Karpas-422 (cell line): ENCODE measurements at regions not wholly inside any gene's neighbourhood (a gene's known extent, or its start where the extent isn't known, plus 50 kb on each side); places are given as distances from the start of the nearest gene placed in this dataset.
"Not testable (repeated sequence)": the region's sequence is repeated elsewhere in the genome, so short reads cannot be mapped to it uniquely, and the experiment has no call there.

ENCODE experiments used
- DNase-seq: peaks from one replicate; pipeline ENCODE4 v3.0.0-alpha.2; 2015
- H2AFZ ChIP-seq: fragments of 200-600 bp; sonication (generic); 2 replicates; pipeline ENCODE4 v1.6.1; 2014; ENCODE audit warnings: antibody characterized with exemption, low read length, mixed read lengths
- H3K27ac ChIP-seq: fragments of 200-600 bp; sonication (generic); 2 replicates; pipeline ENCODE4 v1.5.1; 2014; ENCODE audit warnings: mild to moderate bottlenecking, low read length, moderate library complexity
- H3K27me3 ChIP-seq: fragments of 200-600 bp; sonication (generic); 2 replicates; pipeline ENCODE4 v1.6.1; 2014; ENCODE audit warnings: low read length, mixed read lengths
- H3K36me3 ChIP-seq: fragments of 200-600 bp; sonication (generic); 2 replicates; pipeline ENCODE4 v1.6.1; 2014; ENCODE audit warnings: low read length, mixed read lengths; ENCODE audit not compliant: insufficient read depth
- H3K4me1 ChIP-seq: fragments of 200-600 bp; sonication (generic); 2 replicates; pipeline ENCODE4 v1.6.1; 2014; ENCODE audit warnings: mild to moderate bottlenecking, low read length, mixed read lengths
- H3K4me2 ChIP-seq: fragments of 200-600 bp; sonication (generic); 2 replicates; pipeline ENCODE4 v1.6.1; 2014; ENCODE audit warnings: low read length, low read depth, mild to moderate bottlenecking; ENCODE audit not compliant: poor library complexity, severe bottlenecking
- H3K4me3 ChIP-seq: fragments of 200-600 bp; sonication (generic); 2 replicates; pipeline ENCODE4 v1.5.1; 2014; ENCODE audit warnings: mild to moderate bottlenecking, antibody characterized with exemption, low read length, mixed read lengths
- H3K79me2 ChIP-seq: fragments of 200-600 bp; sonication (generic); 2 replicates; pipeline ENCODE4 v1.6.1; 2014; ENCODE audit warnings: mild to moderate bottlenecking, low read length, mixed read lengths
- H3K9ac ChIP-seq: fragments of 200-600 bp; sonication (generic); 2 replicates; pipeline ENCODE4 v1.6.0; 2014; ENCODE audit warnings: low read length
- H3K9me2 ChIP-seq: fragments of 200-600 bp; sonication (generic), shearing (Covaris generic); replicated peaks from 2 replicates; pipeline ENCODE4 v1.6.0; 2014; ENCODE audit warnings: mild to moderate bottlenecking, low read length, moderate library complexity; ENCODE audit not compliant: insufficient read depth
- H3K9me3 ChIP-seq: fragments of 300-700, 200-600 bp; sonication (generic); 2 replicates; pipeline ENCODE4 v1.6.1; 2014; ENCODE audit warnings: low read length, mixed read lengths
- H4K20me1 ChIP-seq: fragments of 200-600 bp; sonication (generic); 2 replicates; pipeline ENCODE4 v1.6.1; 2014; ENCODE audit warnings: mild to moderate bottlenecking, antibody characterized with exemption, low read length, low read depth; ENCODE audit not compliant: insufficient read depth

DNA sequence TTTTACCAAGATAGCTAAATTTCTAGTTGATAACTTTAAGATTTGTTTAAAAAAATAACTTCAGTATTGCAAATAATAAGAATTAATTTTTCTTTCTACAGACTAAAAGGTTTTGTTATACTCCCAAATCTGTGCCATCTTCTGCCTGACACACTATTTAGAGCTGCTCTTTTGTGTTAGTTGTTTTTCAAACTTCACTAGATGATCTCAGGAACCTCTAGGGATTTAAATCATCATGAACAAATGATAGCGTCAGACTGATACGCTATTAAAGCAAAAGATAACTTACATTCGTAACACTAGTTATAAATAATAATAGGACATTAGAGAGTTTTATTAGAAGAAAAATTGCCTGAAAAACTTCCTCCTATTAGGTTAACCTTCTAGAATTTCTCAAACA is 243.1 kb upstream of the CXADR start:
- Histone ChIP-seq H3K27ac (no peak overlapping the region), H3K27me3 (no peaks in the 10 kb centered on the region), H3K36me3 (no peaks in the 10 kb centered on the region), H3K9me2 (no peaks in the 10 kb centered on the region), H3K4me1 (no peaks in the 10 kb centered on the region), H2AFZ (no peak overlapping the region), H3K79me2 (no peaks in the 10 kb centered on the region), H3K4me3 (no peak overlapping the region), H3K9me3 (peaks cover 12% of the 10 kb centered on the region; the same call in 1 of the 2 replicates), H3K4me2 (no peak overlapping the region), H4K20me1 (no peaks in the 10 kb centered on the region), H3K9ac (no peak overlapping the region)
- DNase-seq, result no peak

DNA sequence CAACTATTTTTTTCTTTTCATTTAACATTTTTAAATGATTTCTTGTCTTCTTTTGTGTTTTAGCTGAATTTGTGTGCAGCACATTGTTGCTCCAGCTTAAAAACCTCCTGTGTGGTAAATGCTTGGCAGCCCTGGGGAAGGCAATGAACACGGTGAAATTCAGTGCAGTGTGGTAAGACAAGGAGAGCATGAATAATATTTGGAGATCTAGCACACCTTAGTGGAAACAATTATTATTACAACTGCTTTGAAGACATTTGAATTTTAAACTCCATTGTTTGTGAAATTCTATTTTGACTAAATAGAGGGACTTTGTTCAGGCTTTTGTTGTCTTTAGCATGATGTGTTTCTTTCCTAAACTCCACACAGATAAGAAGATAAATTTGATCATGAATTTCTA is 242.6 kb upstream of the CXADR start:
- no peak overlapping the region for H2AFZ ChIP-seq
- peak; percentile 56 for DNase-seq
- no peaks in the 10 kb centered on the region for H3K79me2 ChIP-seq
- no peaks in the 10 kb centered on the region for H3K9me2 ChIP-seq
- H3K36me3 ChIP-seq, result no peaks in the 10 kb centered on the region
- H3K4me2 ChIP-seq, result no peak overlapping the region
- H3K27ac ChIP-seq, result no peak overlapping the region
- H3K9me3 ChIP-seq, result peaks cover 12% of the 10 kb centered on the region; the same call in 1 of the 2 replicates
- H3K4me3 ChIP-seq, result no peak overlapping the region
- H3K9ac ChIP-seq, result no peak overlapping the region
- no peaks in the 10 kb centered on the region for H3K4me1 ChIP-seq
- no peaks in the 10 kb centered on the region for H4K20me1 ChIP-seq
- no peaks in the 10 kb centered on the region for H3K27me3 ChIP-seq

DNA sequence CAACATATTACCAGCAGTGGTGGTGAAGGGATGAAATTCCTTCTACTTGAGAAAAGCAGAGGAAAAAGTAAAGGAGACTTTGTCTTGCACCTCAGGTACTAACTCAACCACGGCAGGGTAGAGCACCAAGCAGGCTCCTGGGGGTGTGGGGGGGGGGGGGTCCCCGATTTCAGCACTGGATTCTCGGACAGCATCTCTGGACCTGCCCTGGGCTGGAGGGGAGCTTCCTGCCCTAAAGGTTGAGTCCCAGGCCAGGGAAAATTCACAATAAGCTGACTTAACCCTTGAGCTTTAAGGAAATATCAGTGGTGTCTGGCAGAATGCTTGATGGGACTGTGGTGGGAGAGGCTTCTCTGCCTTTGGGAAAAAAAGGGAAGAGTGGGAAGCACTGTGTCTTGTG is 233.2 kb upstream of the CXADR start:
- Histone ChIP-seq H3K27me3 (no peaks in the 10 kb centered on the region), H3K4me3 (no peak overlapping the region), H2AFZ (no peak overlapping the region), H3K9me2 (no peaks in the 10 kb centered on the region), H3K36me3 (no peaks in the 10 kb centered on the region), H4K20me1 (no peaks in the 10 kb centered on the region), H3K9me3 (peaks cover 15% of the 10 kb centered on the region), H3K27ac (no peak overlapping the region), H3K4me2 (no peak overlapping the region), H3K79me2 (no peaks in the 10 kb centered on the region), H3K9ac (no peak overlapping the region), H3K4me1 (no peaks in the 10 kb centered on the region)
- no peak for DNase-seq

DNA sequence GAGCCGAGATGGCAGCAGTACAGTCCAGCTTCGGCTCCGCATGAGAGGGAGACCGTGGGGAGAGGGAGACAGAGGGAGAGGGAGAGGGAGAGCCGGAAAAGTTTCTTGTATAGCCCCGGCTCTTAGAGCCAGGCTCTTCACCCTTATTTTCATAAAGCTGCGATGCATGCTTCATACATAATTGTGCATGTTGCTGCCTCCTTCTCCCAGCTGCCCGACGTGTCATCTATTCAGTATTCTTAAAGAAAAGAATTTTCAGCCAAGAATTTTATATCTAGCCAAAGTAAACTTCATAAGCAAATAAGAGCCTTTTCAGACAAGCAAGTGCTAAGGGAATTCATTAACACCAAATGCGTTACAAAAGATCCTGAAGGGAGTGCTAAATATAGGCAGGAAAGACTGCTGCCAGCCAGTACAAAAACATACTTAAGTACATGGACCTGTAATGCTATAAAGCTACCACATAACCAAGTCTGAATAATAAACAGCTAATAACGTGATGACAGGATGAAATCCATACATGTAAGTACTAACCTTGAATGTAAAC is 219.8 kb upstream of the CXADR start:
- not testable (repeated sequence) for H3K4me1 ChIP-seq, DNase-seq, H3K79me2 ChIP-seq, H3K9ac ChIP-seq, H3K4me3 ChIP-seq, H3K4me2 ChIP-seq, H3K36me3 ChIP-seq, H3K27ac ChIP-seq, H3K27me3 ChIP-seq, H4K20me1 ChIP-seq, H2AFZ ChIP-seq, H3K9me2 ChIP-seq, H3K9me3 ChIP-seq

DNA sequence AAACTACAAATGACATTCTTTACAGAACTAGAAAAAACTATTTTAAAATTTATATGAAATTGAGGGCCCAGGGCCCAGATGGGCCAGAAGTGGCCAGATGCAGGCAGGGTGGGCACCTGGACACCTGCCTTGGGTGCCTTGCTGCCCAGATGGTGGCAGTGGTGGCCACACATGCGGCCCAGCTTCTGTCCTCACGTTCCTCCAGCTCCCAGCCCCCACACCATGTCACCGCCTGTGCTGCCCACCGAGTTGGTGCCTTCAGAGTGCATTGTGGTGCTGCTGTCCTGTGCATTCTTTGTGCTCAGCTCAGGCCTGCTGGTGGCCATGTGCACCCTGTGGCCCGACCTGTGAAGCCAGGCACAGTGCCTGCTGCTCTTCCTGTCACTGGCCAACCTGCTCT is 216.8 kb upstream of the CXADR start:
- no peaks in the 10 kb centered on the region for H3K27me3 ChIP-seq
- peaks cover 2% of the 10 kb centered on the region for H3K9me3 ChIP-seq
- H3K27ac ChIP-seq, result no peak overlapping the region
- H3K36me3 ChIP-seq, result no peaks in the 10 kb centered on the region
- H3K79me2 ChIP-seq, result no peaks in the 10 kb centered on the region
- no peak for DNase-seq
- no peak overlapping the region for H2AFZ ChIP-seq
- no peak overlapping the region for H3K9ac ChIP-seq
- H3K9me2 ChIP-seq, result no peaks in the 10 kb centered on the region
- no peaks in the 10 kb centered on the region for H4K20me1 ChIP-seq
- H3K4me3 ChIP-seq, result no peak overlapping the region
- no peak overlapping the region for H3K4me2 ChIP-seq
- no peaks in the 10 kb centered on the region for H3K4me1 ChIP-seq

- not testable (repeated sequence) for H3K4me3 ChIP-seq, DNase-seq, H3K36me3 ChIP-seq, H3K27ac ChIP-seq, H3K4me1 ChIP-seq, H3K79me2 ChIP-seq, H4K20me1 ChIP-seq, H3K9ac ChIP-seq, H3K27me3 ChIP-seq, H2AFZ ChIP-seq, H3K4me2 ChIP-seq, H3K9me2 ChIP-seq, H3K9me3 ChIP-seq
These were observed 213.3 kb upstream of the CXADR start for GRCh38 chr21:17299576-17299975.

- not testable (repeated sequence) for DNase-seq, H3K27ac ChIP-seq, H2AFZ ChIP-seq, H3K4me3 ChIP-seq, H3K36me3 ChIP-seq, H3K9ac ChIP-seq, H3K9me3 ChIP-seq, H3K9me2 ChIP-seq, H4K20me1 ChIP-seq, H3K4me1 ChIP-seq, H3K4me2 ChIP-seq, H3K79me2 ChIP-seq, H3K27me3 ChIP-seq
These were observed 185.1 kb upstream of the CXADR start for GRCh38 chr21:17327715-17328114.

DNA sequence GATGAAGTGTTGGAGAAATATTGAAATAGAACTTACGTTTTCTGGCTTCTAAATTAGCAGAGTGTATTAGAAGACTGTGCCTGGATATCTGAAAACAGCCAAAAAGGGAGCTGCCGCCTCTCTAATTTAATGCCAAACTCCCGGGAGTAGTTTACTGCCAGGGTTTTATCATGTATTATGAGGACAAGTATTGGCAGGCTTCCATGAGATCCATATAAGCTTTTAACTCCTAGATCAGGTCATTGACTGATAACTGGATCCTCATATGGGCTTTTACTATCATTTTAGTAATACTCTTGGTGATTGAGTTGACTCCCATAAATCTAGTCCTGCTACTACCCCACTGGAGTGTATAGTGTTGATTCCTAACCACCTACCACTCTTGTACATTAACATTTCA is 178.4 kb upstream of the CXADR start:
- H3K9ac ChIP-seq, result no peak overlapping the region
- H3K79me2 ChIP-seq, result no peaks in the 10 kb centered on the region
- H3K9me2 ChIP-seq, result no peaks in the 10 kb centered on the region
- H4K20me1 ChIP-seq, result no peaks in the 10 kb centered on the region
- no peak for DNase-seq
- H3K4me2 ChIP-seq, result no peak overlapping the region
- H3K36me3 ChIP-seq, result no peaks in the 10 kb centered on the region
- H3K27me3 ChIP-seq, result no peaks in the 10 kb centered on the region
- peaks cover 9% of the 10 kb centered on the region; the same call in 1 of the 2 replicates for H3K9me3 ChIP-seq
- H2AFZ ChIP-seq, result no peak overlapping the region
- no peaks in the 10 kb centered on the region for H3K4me1 ChIP-seq
- H3K4me3 ChIP-seq, result no peak overlapping the region
- H3K27ac ChIP-seq, result no peak overlapping the region

DNA sequence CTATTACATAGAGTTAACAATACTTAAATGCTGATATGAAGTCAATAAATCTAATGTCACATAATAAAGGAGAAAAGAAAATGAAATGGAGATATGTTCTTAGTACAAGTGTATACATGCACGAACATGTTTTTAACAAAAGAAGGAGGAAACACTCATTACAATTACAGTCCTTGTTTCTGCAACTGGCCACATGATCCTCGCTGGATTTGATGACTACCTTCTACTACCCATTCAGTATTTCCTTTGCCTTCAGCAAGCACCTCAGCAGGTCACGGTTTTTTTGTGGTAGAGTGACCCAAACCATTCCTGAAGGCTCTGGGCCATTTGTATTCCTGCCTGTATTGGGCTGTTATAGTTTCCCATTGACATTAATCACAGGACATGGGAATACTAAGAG is 172.8 kb upstream of the CXADR start:
- no peaks in the 10 kb centered on the region for H3K79me2 ChIP-seq
- no peak overlapping the region for H3K4me3 ChIP-seq
- H3K27me3 ChIP-seq, result no peaks in the 10 kb centered on the region
- H3K36me3 ChIP-seq, result no peaks in the 10 kb centered on the region
- no peaks in the 10 kb centered on the region for H4K20me1 ChIP-seq
- no peak overlapping the region for H2AFZ ChIP-seq
- DNase-seq, result no peak
- H3K4me2 ChIP-seq, result no peak overlapping the region
- H3K9me3 ChIP-seq, result peaks cover 12% of the 10 kb centered on the region
- H3K9ac ChIP-seq, result no peak overlapping the region
- no peak overlapping the region for H3K27ac ChIP-seq
- no peaks in the 10 kb centered on the region for H3K4me1 ChIP-seq
- no peaks in the 10 kb centered on the region for H3K9me2 ChIP-seq
